ENCODE measurements at regions not wholly inside any gene's neighbourhood (a gene's known extent, or its start where the extent isn't known, plus 50 kb on each side); places are given as distances from the start of the nearest gene placed in this dataset.

- DNase-seq (ENCODE audit: extremely low spot score, unreplicated experiment), result no peak
- Mint-ChIP-seq H3K27me3 (ENCODE audit: unreplicated experiment) (no peaks in the 10 kb centered on the region), H3K27ac (ENCODE audit: unreplicated experiment) (no peak overlapping the region), H3K36me3 (ENCODE audit: unreplicated experiment) (no peaks in the 10 kb centered on the region), H3K9me3 (ENCODE audit: unreplicated experiment) (no peaks in the 10 kb centered on the region), H3K4me3 (ENCODE audit: unreplicated experiment) (no peak overlapping the region), H3K4me1 (ENCODE audit: unreplicated experiment) (no peaks in the 10 kb centered on the region)
- no peak for TF ChIP-seq CTCF (IDR thresholded peaks at IDR 0.05)
These were observed 287.1 kb upstream of the ATP5MC3 start for GRCh38 chr2:175468431-175469098.

- Mint-ChIP-seq H3K9me3 (ENCODE audit: unreplicated experiment) (peaks cover under 1% of the 10 kb centered on the region), H3K4me3 (ENCODE audit: unreplicated experiment) (no peak overlapping the region), H3K36me3 (ENCODE audit: unreplicated experiment) (no peaks in the 10 kb centered on the region), H3K27me3 (ENCODE audit: unreplicated experiment) (no peaks in the 10 kb centered on the region), H3K4me1 (ENCODE audit: unreplicated experiment) (no peaks in the 10 kb centered on the region), H3K27ac (ENCODE audit: unreplicated experiment) (no peak overlapping the region)
- no peak for TF ChIP-seq CTCF (IDR thresholded peaks at IDR 0.05)
- no peak for DNase-seq (ENCODE audit: extremely low spot score, unreplicated experiment)
These were observed 283.6 kb upstream of the ATP5MC3 start for GRCh38 chr2:175465101-175465500.

GRCh38 chr2:175464311-175464670 lies 282.8 kb upstream of the ATP5MC3 start:
- DNase-seq (ENCODE audit: extremely low spot score, unreplicated experiment), result no peak
- Mint-ChIP-seq H3K9me3 (ENCODE audit: unreplicated experiment) (peaks cover 6% of the 10 kb centered on the region), H3K27ac (ENCODE audit: unreplicated experiment) (no peak overlapping the region), H3K36me3 (ENCODE audit: unreplicated experiment) (no peaks in the 10 kb centered on the region), H3K4me1 (ENCODE audit: unreplicated experiment) (no peaks in the 10 kb centered on the region), H3K27me3 (ENCODE audit: unreplicated experiment) (no peaks in the 10 kb centered on the region), H3K4me3 (ENCODE audit: unreplicated experiment) (no peak overlapping the region)
- TF ChIP-seq CTCF (IDR thresholded peaks at IDR 0.05), result no peak

GRCh38 chr2:175463589-175464310 lies 282.2 kb upstream of the ATP5MC3 start:
- no peak for TF ChIP-seq CTCF (IDR thresholded peaks at IDR 0.05)
- Mint-ChIP-seq H3K27me3 (ENCODE audit: unreplicated experiment) (no peaks in the 10 kb centered on the region), H3K36me3 (ENCODE audit: unreplicated experiment) (no peaks in the 10 kb centered on the region), H3K9me3 (ENCODE audit: unreplicated experiment) (peaks cover 6% of the 10 kb centered on the region), H3K4me1 (ENCODE audit: unreplicated experiment) (no peaks in the 10 kb centered on the region), H3K27ac (ENCODE audit: unreplicated experiment) (no peak overlapping the region), H3K4me3 (ENCODE audit: unreplicated experiment) (no peak overlapping the region)
- DNase-seq (ENCODE audit: extremely low spot score, unreplicated experiment), result no peak

GRCh38 chr2:175463169-175463568 lies 281.7 kb upstream of the ATP5MC3 start:
- Mint-ChIP-seq H3K4me3 (ENCODE audit: unreplicated experiment) (no peak overlapping the region), H3K27me3 (ENCODE audit: unreplicated experiment) (no peaks in the 10 kb centered on the region), H3K27ac (ENCODE audit: unreplicated experiment) (no peak overlapping the region), H3K4me1 (ENCODE audit: unreplicated experiment) (no peaks in the 10 kb centered on the region), H3K9me3 (ENCODE audit: unreplicated experiment) (peaks cover 6% of the 10 kb centered on the region), H3K36me3 (ENCODE audit: unreplicated experiment) (no peaks in the 10 kb centered on the region)
- DNase-seq (ENCODE audit: extremely low spot score, unreplicated experiment), result no peak
- no peak for TF ChIP-seq CTCF (IDR thresholded peaks at IDR 0.05)

Data from osteocyte (in vitro differentiated cells).